Adipose tissue (tissue), 3 donors: ENCODE measurements at regions not wholly inside any gene's neighbourhood (a gene's known extent, or its start where the extent isn't known, plus 50 kb on each side); places are given as distances from the start of the nearest gene placed in this dataset.
"Not testable (repeated sequence)": the region's sequence is repeated elsewhere in the genome, so short reads cannot be mapped to it uniquely, and the experiment has no call there.

ENCODE experiments used
- H3K27ac ChIP-seq: one replicate; pipeline ENCODE4 v1.5.1; 2013; ENCODE audit warnings: low read depth, low read length
- WGBS, 3 donors: extraction: QIAGEN DNeasy Blood & Tissue Kit; methylation state at CpG; one replicate each; pipeline ENCODE4 v1.1.7; 2013; 5-methylcytosine and 5-hydroxymethylcytosine counted together
- donor health status: healthy with polysubstance abuse.
- donor health status: Bipolar disorder and iron deficiency.
- donor health status: healthy.

- WGBS, 3 donors, result 84 to 93% (median 88%) methylated on average over 5 of the region's 5 CpGs
- no peak overlapping the region for H3K27ac ChIP-seq
These were observed 455.2 kb downstream of the PCDH7 start for GRCh38 chr4:31175242-31175910.

- H3K27ac ChIP-seq, result no peak overlapping the region
- 71 to 88% (median 75%) methylated on average over 4 of the region's 4 CpGs for WGBS, 3 donors
These were observed 463.1 kb downstream of the PCDH7 start for GRCh38 chr4:31183256-31183655.

GRCh38 chr4:31185014-31185585 is 464.9 kb downstream of the PCDH7 start:
- H3K27ac ChIP-seq, result no peak overlapping the region
- WGBS, 3 donors, result 87 to 94% (median 91%) methylated on average over 28 of the region's 28 CpGs

GRCh38 chr4:31187979-31188378 is 467.8 kb downstream of the PCDH7 start:
- 50 to 78% (median 74%) methylated on average over 5 of the region's 5 CpGs for WGBS, 3 donors

GRCh38 chr4:31189938-31190337 is 469.8 kb downstream of the PCDH7 start:
- 91 to 94% (median 92%) methylated on average over 1 of the region's 1 CpG for WGBS, 3 donors

More at GRCh38 chr4:31187979-31188378, 467.8 kb downstream of the PCDH7 start:
- no peak overlapping the region for H3K27ac ChIP-seq

GRCh38 chr4:31190671-31191070 is 470.5 kb downstream of the PCDH7 start:
- no peak overlapping the region for H3K27ac ChIP-seq

More at GRCh38 chr4:31189938-31190337, 469.8 kb downstream of the PCDH7 start:
- no peak overlapping the region for H3K27ac ChIP-seq

GRCh38 chr4:31192341-31192740 is 472.2 kb downstream of the PCDH7 start:
- WGBS, 3 donors, result 40 to 87% (median 83%) methylated on average over 2 of the region's 2 CpGs
- H3K27ac ChIP-seq, result no peak overlapping the region

- 78 to 88% (median 83%) methylated on average over 1 of the region's 1 CpG for WGBS, 3 donors
- H3K27ac ChIP-seq, result no peak overlapping the region
These were observed 473.4 kb downstream of the PCDH7 start for GRCh38 chr4:31193521-31193920.

GRCh38 chr4:31194823-31195222 is 474.7 kb downstream of the PCDH7 start:
- no peak overlapping the region for H3K27ac ChIP-seq
- WGBS, 3 donors, result 35 to 62% (median 61%) methylated on average over 3 of the region's 3 CpGs

GRCh38 chr4:31199644-31200043 is 479.5 kb downstream of the PCDH7 start:
- H3K27ac ChIP-seq, result no peak overlapping the region
- 94 to 100% (median 95%) methylated on average over 5 of the region's 5 CpGs for WGBS, 3 donors

- not testable (repeated sequence) for H3K27ac ChIP-seq
- 79 to 96% (median 94%) methylated on average over 9 of the region's 9 CpGs for WGBS, 3 donors
These were observed 481.9 kb downstream of the PCDH7 start for GRCh38 chr4:31202054-31202453.

GRCh38 chr4:31204874-31205273 is 484.7 kb downstream of the PCDH7 start:
- no peak overlapping the region for H3K27ac ChIP-seq
- 87 to 89% (median 88%) methylated on average over 1 of the region's 1 CpG for WGBS, 3 donors

- no peak overlapping the region for H3K27ac ChIP-seq
These were observed 500.8 kb downstream of the PCDH7 start for GRCh38 chr4:31220921-31221320.

- H3K27ac ChIP-seq, result no peak overlapping the region
- WGBS, 3 donors, result 65 to 88% (median 85%) methylated on average over 4 of the region's 4 CpGs
These were observed 507.9 kb downstream of the PCDH7 start for GRCh38 chr4:31228068-31228467.

GRCh38 chr4:31230594-31230993 is 510.4 kb downstream of the PCDH7 start:
- no peak overlapping the region for H3K27ac ChIP-seq
- 45 to 72% (median 56%) methylated on average over 1 of the region's 1 CpG for WGBS, 3 donors

GRCh38 chr4:31234494-31234893 is 514.3 kb downstream of the PCDH7 start:
- no peak overlapping the region for H3K27ac ChIP-seq
- 84 to 93% (median 85%) methylated on average over 2 of the region's 2 CpGs for WGBS, 3 donors

GRCh38 chr4:31234901-31235300 is 514.7 kb downstream of the PCDH7 start:
- H3K27ac ChIP-seq, result no peak overlapping the region
- 31 to 82% (median 69%) methylated on average over 1 of the region's 1 CpG for WGBS, 3 donors

GRCh38 chr4:31236020-31236638 is 516.0 kb downstream of the PCDH7 start:
- H3K27ac ChIP-seq, result no peak overlapping the region
- whole genome bisulfite sequencing, 3 donors, result 68 to 70% (median 69%) methylated on average over 5 of the region's 5 CpGs

- H3K27ac ChIP-seq, result no peak overlapping the region
- 70 to 71% (median 71%) methylated on average over 6 of the region's 6 CpGs for WGBS, 3 donors
These were observed 516.5 kb downstream of the PCDH7 start for GRCh38 chr4:31236639-31237173.

GRCh38 chr4:31237233-31237632 is 517.1 kb downstream of the PCDH7 start:
- H3K27ac ChIP-seq, result no peak overlapping the region
